Spleen (tissue), 11 donors: ENCODE measurements at regions not wholly inside any gene's neighbourhood (a gene's known extent, or its start where the extent isn't known, plus 50 kb on each side); places are given as distances from the start of the nearest gene placed in this dataset.

Source experiments
- DNase-seq: peaks from one replicate; pipeline ENCODE4 v3.0.0-alpha.2; 2020
- H3K27ac ChIP-seq, 8 donors: fragments of 200-600 bp; sonication (generic) in 7 of 8; 1 replicate in 4 of 8; 2 replicates in 4 of 8; pipeline versions ENCODE4 v1.5.0 to v1.8.0; 2016 to 2021; ENCODE audit warnings: inconsistent platforms in 4 of 8, mild to moderate bottlenecking in 4 of 8, moderate library complexity in 1 of 8
- H3K27me3 ChIP-seq, 7 donors: fragments of 200-600 bp; sonication (generic) in 6 of 7; replicated peaks in 1 of 7; 1 replicate in 4 of 7; 2 replicates in 3 of 7; pipeline versions ENCODE4 v1.5.0 to v1.8.0; 2016 to 2021; ENCODE audit warnings: inconsistent platforms in 3 of 7, mild to moderate bottlenecking in 1 of 7
- H3K36me3 ChIP-seq, 6 donors: fragments of 200-600 bp; sonication (generic) in 5 of 6; 1 replicate in 4 of 6; 2 replicates in 2 of 6; pipeline versions ENCODE4 v1.5.0 to v1.8.0; 2016 to 2021; ENCODE audit warnings: inconsistent platforms in 2 of 6
- H3K4me1 ChIP-seq, 6 donors: fragments of 200-600 bp; sonication (generic) in 5 of 6; 1 replicate in 3 of 6; 2 replicates in 3 of 6; pipeline versions ENCODE4 v1.5.0 to v1.8.0; 2016 to 2021; ENCODE audit warnings: inconsistent platforms in 3 of 6
- H3K4me3 ChIP-seq, 8 donors: fragments of 200-600 bp; sonication (generic) in 7 of 8; 1 replicate in 4 of 8; 2 replicates in 4 of 8; pipeline versions ENCODE4 v1.5.0 to v1.8.0; 2016 to 2021; ENCODE audit warnings: inconsistent platforms in 4 of 8, mild to moderate bottlenecking in 4 of 8, moderate library complexity in 2 of 8
- H3K9me3 ChIP-seq, 8 donors: fragments of 200-600 bp; sonication (generic) in 7 of 8; 1 replicate in 4 of 8; 2 replicates in 4 of 8; pipeline versions ENCODE4 v1.5.0 to v1.8.0; 2016 to 2021; ENCODE audit warnings: inconsistent platforms in 4 of 8
- CTCF ChIP-seq, 11 experiments: fragments of 200-600 bp in 7 of 11; fragments of 450-650 bp in 4 of 11; sonication (generic) in 4 of 11; IDR thresholded peaks in 8 of 11; conservative IDR thresholded peaks in 3 of 11; 1 replicate in 7 of 11; 2 replicates in 4 of 11; pipeline versions ENCODE4 v1.4.0 to v1.8.0; 2016 to 2021; ENCODE audit warnings: antibody characterized with exemption in 11 of 11, inconsistent platforms in 4 of 11, mild to moderate bottlenecking in 1 of 11
- POLR2A ChIP-seq, 3 donors: fragments of 450-650 bp; IDR thresholded peaks; one replicate each; pipeline ENCODE4 v1.5.1; 2017; ENCODE audit warnings: antibody characterized with exemption in 3 of 3, mild to moderate bottlenecking in 1 of 3
- POLR2AphosphoS5 ChIP-seq, 3 donors: sonication (generic); formaldehyde crosslinking; IDR thresholded peaks; one replicate each; pipeline ENCODE4 v1.5.1; 2017; ENCODE audit warnings: antibody characterized with exemption in 3 of 3
- WGBS, 5 donors: extraction: QIAGEN DNeasy Blood & Tissue Kit in 3 of 5; methylation state at CpG; one replicate each; pipeline versions ENCODE4 v1.1.5 to v1.1.7; 2013 to 2018; 5-methylcytosine and 5-hydroxymethylcytosine counted together
- intact Hi-C: fragments of 100-400 bp; cut with DNase I; formaldehyde crosslinking; loops from one replicate; pipeline ENCODE4 v1.15.0; 2023; ENCODE audit warnings: low total_unique reads
- donor health status: healthy with polysubstance abuse.
- donor health status: DM: no; HTN: no; CAD: no; lungs with moderate emphysema.
- donor health status: DM: no; HTN: no; CAD: no.
- donor health status: Bipolar disorder and iron deficiency.
- donor health status: healthy.
- donor health status: DM: no; HTN: no; CAD: no.
- donor health status: DM: yes; HTN: yes; CAD: no.

DNA sequence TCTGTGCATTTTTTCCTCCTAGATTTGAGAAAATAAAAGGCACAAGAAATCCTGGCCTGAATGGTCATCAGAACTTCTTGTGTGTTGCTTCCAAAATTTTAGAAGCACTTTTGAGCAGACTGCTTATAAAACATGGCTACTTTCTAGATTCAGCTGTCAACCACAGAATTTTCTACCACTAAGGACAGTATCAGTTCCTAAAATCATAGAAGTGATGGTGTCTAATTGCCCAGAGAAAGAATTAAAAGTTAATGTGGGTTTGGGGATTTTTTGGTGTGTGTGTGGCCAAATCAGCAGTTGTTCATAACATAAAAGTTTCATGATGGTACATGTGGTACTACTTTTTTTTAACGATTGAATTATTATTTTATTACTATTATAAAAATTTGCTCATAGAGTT lies 171.4 kb upstream of the SNX7 start:
- 87 to 96% (median 92%) methylated on average over 1 of the region's 1 CpG for WGBS, 5 donors
- TF ChIP-seq POLR2A (IDR thresholded peaks at IDR 0.05): no peak
- H3K4me1 ChIP-seq: no peaks in the 10 kb centered on the region

DNA sequence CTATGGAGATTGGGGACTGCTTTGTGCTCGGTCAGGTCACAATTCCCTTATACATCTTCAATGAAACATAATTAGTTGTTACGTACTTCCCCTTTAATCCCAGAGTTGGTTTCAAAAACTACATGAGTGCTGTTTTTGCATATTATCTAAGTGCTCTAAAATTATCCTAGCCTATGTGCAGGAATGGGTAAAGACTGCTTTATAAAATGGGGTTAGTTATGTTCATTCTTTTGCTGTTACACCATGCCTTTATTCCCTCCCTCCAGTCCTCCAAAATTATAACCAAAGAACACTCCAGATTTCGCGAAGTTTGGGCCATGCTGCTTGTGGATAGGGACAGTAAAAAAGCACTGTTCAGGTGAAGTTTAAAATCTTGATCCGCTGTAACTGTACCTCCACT lies 173.9 kb upstream of the SNX7 start:
- no peaks in the 10 kb centered on the region for H3K9me3 ChIP-seq
- intact Hi-C loops: no loop called here
- H3K4me1 ChIP-seq: no peaks in the 10 kb centered on the region
- WGBS, 5 donors: 82 to 90% (median 88%) methylated on average over 5 of the region's 5 CpGs
- H3K36me3 ChIP-seq: no peaks in the 10 kb centered on the region
- DNase-seq: no peak
- no peak overlapping the region for H3K4me3 ChIP-seq
- no peak overlapping the region for H3K27ac ChIP-seq
- TF ChIP-seq CTCF (IDR thresholded peaks at IDR 0.05 in 8 of 11, conservative IDR thresholded peaks at IDR 0.05 in 3 of 11) (no peak), POLR2A (IDR thresholded peaks at IDR 0.05) (no peak), POLR2AphosphoS5 (IDR thresholded peaks at IDR 0.05) (no peak)
- no peaks in the 10 kb centered on the region for H3K27me3 ChIP-seq

More for the DNA sequence above, 171.4 kb upstream of the SNX7 start:
- Histone ChIP-seq H3K36me3 (no peaks in the 10 kb centered on the region), H3K4me3 (no peak overlapping the region), H3K27ac (no peak overlapping the region), H3K9me3 (no peaks in the 10 kb centered on the region), H3K27me3 (no peaks in the 10 kb centered on the region)
- no peak for DNase-seq
- intact Hi-C loops: no loop called here

DNA sequence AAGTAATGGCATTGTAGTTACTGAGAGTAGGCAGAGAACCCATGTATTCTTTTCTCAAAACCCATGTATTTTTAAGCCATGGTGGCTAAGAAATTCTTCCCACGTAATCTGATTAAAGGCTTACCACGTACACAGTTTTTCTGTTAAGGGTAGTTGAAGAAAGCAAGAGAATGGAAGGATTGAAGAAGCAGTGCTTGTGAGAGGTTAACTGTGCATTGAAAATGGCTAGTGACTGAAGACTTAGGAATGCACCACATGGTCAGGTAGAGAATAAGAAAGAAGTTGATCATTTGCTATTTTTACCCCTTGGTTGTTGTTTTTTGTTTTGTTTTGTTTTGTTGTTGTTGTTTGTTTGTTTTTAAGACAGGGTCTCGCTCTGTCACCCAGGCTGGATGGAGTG lies 178.9 kb upstream of the SNX7 start:
- TF ChIP-seq CTCF (IDR thresholded peaks at IDR 0.05 in 8 of 11, conservative IDR thresholded peaks at IDR 0.05 in 3 of 11) (no peak), POLR2AphosphoS5 (IDR thresholded peaks at IDR 0.05) (no peak), POLR2A (IDR thresholded peaks at IDR 0.05) (no peak)
- Histone ChIP-seq H3K4me1 (no peaks in the 10 kb centered on the region), H3K4me3 (no peak overlapping the region), H3K36me3 (no peaks in the 10 kb centered on the region), H3K9me3 (no peaks in the 10 kb centered on the region), H3K27me3 (peaks cover 0 to 5% (median 0%) of the 10 kb centered on the region in 7 donors), H3K27ac (no peak overlapping the region)
- no peak for DNase-seq
- 85 to 96% (median 89%) methylated on average over 3 of the region's 3 CpGs for WGBS, 5 donors
- intact Hi-C loops: no loop called here

DNA sequence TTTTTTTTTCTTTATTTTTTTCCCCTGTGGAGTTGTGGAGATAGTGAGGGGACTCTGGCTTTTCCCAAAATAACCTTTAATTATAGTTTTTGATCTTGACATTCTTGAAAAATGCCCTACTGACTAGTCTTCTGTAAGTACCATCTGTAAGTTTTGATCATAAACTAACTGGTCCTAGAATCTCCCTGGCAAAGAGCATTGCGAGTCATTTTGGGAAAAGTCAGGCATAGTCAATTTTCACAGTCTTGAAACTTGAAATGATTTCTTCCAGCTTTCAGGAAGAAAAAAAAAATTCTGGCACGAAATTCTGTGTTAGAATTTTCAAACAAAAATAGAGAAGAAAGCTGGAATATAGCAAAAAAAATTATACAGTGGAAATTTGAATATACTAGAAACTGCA lies 181.2 kb upstream of the SNX7 start:
- WGBS, 5 donors: 56 to 75% (median 65%) methylated on average over 2 of the region's 2 CpGs
- Histone ChIP-seq H3K4me1 (no peaks in the 10 kb centered on the region), H3K27ac (no peak overlapping the region), H3K4me3 (no peak overlapping the region), H3K27me3 (peaks cover 0 to 5% (median 0%) of the 10 kb centered on the region in 7 donors), H3K9me3 (no peaks in the 10 kb centered on the region), H3K36me3 (no peaks in the 10 kb centered on the region)
- TF ChIP-seq POLR2AphosphoS5 (IDR thresholded peaks at IDR 0.05) (no peak), POLR2A (IDR thresholded peaks at IDR 0.05) (no peak), CTCF (IDR thresholded peaks at IDR 0.05 in 8 of 11, conservative IDR thresholded peaks at IDR 0.05 in 3 of 11) (no peak)
- intact Hi-C loops: no loop called here
- DNase-seq: no peak

DNA sequence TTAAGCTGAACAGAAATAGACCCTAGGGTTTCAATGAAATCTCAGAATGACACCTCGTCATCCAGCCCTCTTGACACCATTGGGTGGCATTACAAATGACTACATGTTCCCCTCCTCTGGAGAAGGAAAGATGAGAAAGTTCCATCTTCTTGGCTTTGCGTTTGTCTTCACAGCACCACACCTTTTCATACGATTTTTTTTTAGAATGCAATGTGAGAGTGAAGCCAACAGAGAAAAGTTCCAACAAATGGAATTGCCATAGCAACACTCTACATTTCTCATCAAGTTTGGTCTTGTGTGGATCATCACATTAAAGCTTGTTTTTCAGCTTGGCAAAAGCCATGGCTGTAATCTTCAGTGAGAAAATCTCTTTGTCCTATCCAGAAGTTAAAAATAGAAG lies 183.4 kb upstream of the SNX7 start:
- intact Hi-C loops: no loop called here
- Histone ChIP-seq H3K4me3 (no peak overlapping the region), H3K4me1 (no peaks in the 10 kb centered on the region), H3K36me3 (no peaks in the 10 kb centered on the region), H3K9me3 (no peaks in the 10 kb centered on the region), H3K27ac (no peak overlapping the region), H3K27me3 (peaks cover 0 to 5% (median 0%) of the 10 kb centered on the region in 7 donors)
- TF ChIP-seq POLR2AphosphoS5 (IDR thresholded peaks at IDR 0.05): no peak
- TF ChIP-seq CTCF (IDR thresholded peaks at IDR 0.05 in 8 of 11, conservative IDR thresholded peaks at IDR 0.05 in 3 of 11): no peak
- WGBS, 5 donors: 73 to 87% (median 78%) methylated on average over 3 of the region's 3 CpGs
- DNase-seq: no peak
